ENCODE measurements at regions not wholly inside any gene's neighbourhood (a gene's known extent, or its start where the extent isn't known, plus 50 kb on each side); places are given as distances from the start of the nearest gene placed in this dataset.

DNA sequence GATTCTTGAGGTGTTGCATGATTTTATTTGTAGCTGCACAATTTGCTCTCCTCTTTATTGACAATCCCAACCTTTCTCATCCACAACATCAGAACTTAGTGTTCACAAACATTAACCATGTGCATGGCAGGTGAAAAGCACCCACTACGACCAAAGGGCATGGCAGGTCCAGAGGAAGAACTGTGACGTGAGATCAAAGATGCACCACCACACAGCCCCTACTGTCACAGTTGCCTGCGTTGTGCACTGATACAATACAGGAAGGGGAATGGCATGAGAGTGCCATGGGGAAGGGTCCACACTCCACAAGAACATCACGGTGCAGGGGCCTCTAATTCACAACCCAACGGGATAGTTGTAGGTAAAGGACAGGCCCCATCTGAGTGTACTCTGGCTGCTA is 217.1 kb upstream of the PFKP start:
- DNase-seq = no peak

- no peak for DNase-seq
Observed at GRCh38 chr10:2844925-2845324, 222.4 kb upstream of the PFKP start.

DNA sequence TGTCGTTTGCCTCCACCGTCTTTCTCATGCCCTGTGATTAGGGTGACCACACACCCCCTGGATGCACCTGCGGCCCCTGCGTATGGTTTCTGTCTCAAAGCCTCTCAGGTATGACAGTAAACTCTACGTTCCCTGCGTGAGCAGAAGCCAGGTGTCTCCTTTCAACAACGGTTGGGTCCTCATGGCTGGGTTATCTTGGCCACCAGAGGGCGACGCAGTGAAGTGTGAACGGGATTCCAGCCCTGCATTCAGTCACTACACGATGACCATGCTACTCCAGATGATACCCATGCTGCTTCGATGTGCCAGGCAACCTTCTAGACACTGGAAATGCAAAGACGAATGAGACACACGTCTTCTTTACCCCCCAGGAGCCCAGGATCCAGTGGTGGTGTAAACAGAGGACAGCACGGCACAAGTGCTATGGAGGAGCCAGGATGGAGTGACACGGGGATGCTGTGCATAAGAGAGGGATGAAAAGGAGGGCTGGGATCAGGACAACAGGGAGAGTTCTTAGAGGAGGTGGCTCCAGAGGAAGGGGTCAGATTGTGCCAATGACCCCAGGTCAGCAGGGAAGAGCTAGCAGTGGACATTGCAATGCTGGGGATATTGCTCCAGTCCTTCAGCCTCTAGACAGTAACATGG is 228.1 kb upstream of the PFKP start:
- no peak for DNase-seq

GRCh38 chr10:2837674-2838073 is 229.7 kb upstream of the PFKP start:
- DNase-seq = no peak

- DNase-seq = no peak
Observed at GRCh38 chr10:2836921-2837662, 230.3 kb upstream of the PFKP start.

DNA sequence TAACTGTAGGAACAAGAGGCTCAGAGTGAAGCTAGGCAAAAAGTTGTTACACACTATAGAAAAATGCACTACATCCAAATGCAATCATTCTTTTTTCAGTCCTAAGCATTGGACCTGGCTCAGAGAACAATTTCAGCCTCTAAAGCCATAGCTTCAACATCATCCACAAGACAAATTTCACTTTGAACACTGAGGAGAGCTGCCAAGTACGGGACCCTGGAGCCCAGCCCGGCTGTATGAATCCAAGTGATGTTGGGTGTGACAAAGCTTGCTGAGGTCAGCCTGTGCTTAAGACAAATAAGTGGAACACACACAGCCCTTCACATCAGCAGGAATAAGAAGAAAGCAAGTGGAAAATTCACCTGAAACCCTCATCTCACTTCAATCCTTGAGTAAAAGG is 233.1 kb upstream of the PFKP start:
- no peak for DNase-seq

DNA sequence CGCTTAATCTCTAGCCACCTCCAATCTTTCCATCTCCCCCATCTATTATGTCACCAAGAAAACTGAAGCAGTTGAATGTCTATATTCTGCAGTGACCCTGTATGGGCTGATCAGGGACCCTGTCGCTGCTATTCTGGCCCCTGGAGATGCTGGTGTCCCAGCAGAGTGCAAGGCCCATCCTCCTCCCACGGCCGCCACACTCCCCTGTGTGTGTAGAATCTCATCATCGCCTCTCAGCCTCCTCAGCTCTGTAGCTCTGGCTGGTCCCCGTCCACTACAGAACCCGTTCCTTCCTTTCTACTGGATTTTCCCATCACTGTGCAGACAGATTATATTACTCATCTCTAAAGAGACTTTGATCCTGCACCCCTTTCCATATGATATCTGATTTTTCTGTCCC is 235.8 kb upstream of the PFKP start:
- no peak for DNase-seq

DNA sequence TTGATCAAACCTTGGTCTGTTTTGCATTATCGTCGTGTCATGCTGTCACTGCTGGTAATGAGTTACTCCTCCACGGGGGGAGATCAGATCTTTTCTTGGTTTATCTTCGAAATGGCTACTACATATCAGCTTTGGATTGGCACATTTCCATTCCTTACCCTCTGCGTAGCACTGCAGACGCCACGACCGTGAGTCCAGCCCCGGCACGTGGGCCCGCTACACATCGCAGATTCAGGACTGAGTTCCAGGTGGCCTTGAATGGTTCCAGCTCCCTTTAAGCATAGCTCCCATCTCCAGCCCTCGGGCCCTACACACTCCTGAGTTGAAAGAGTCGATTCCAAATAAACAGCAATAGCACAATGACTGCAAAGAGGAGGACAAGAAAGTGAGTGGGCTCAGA is 238.6 kb upstream of the PFKP start:
- no peak for DNase-seq

DNA sequence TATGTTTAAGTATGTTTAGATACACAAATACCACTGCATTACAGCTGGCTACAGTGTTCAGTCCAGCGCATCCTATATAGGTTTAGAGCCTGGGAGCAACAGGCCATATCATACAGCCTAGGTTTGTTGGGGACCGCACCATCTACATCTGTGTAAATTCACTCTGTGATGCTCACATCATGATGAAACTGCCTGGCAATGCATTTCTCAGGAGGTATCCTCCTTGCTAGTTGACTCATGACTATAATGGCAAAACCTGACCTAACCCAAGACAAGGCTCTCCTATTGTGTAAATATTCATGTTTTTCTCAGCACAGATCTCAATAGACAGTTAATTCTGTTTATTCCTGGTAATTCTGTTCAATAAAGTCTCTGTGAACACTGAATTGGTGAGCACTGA is 240.7 kb upstream of the PFKP start:
- DNase-seq = no peak

DNA sequence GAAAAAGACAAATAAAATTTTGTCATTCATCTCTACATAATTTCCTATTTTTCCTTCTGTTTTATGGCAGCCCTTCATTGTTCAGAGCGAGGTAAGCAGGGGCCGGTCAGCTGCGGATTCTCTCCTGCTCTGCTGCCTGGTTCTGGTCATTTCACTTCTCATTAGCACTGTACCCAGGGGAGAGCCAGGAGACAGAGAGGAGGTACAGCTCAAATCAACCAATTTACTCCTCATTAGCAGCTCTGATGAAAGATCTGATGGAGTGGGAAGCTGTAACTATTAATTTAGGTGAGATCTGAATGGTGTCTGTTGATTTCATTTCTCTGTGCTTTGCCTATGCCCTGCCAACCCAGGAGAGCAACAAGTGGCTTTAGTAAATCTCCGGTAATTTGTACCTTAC is 241.5 kb upstream of the PFKP start:
- DNase-seq = no peak

- DNase-seq = no peak
Observed at GRCh38 chr10:2817940-2818636, 249.3 kb upstream of the PFKP start.

DNA sequence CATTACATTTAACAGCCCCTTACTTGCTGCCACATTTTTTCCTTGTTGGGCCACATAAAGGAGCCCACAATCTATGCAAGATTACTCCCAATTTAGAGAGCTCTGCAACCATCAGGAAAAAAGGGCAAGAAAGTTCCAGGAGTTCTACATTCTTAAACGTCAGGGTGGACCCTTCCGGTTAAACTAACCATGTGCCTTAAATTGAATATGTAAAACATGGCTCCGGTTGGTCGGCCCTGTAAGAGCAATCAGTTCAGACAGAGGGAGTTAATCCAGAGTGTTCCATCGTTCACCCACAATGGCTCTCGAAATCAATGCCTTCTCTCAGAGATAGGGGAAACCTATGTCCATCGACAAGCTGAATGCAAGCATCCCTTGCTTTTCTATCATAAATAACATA is 253.7 kb upstream of the PFKP start:
- no peak for DNase-seq

DNA sequence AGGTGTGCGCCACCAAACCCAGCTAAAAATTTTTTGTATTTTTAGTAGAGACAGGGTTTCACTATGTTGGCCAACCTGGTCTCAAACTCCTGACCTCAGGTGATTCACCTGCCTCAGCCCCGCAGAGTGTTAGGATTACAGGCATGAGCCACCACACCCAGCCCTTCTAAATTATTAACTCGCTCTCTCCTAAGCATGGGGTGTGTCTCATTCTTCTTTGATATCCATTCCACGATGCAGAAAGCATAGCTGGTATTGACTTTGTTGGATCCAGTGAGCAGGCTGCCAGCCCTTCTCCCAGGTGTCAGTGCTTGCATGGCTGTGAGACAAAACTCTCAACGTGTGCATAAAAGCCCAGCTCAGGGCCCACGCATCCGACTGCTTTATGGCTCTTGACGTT is 254.1 kb upstream of the PFKP start:
- DNase-seq = no peak

GRCh38 chr10:2812631-2813030 is 254.7 kb upstream of the PFKP start:
- no peak for DNase-seq

GRCh38 chr10:2800178-2800577 is 267.2 kb upstream of the PFKP start:
- DNase-seq = no peak

GRCh38 chr10:2798336-2799022 is 268.9 kb upstream of the PFKP start:
- no peak for DNase-seq

- DNase-seq = no peak
Observed at GRCh38 chr10:2791774-2792443, 275.4 kb upstream of the PFKP start.

GRCh38 chr10:2790396-2791188 is 276.8 kb upstream of the PFKP start:
- DNase-seq = no peak

GRCh38 chr10:2786251-2786650 is 281.1 kb upstream of the PFKP start:
- no peak for DNase-seq

DNA sequence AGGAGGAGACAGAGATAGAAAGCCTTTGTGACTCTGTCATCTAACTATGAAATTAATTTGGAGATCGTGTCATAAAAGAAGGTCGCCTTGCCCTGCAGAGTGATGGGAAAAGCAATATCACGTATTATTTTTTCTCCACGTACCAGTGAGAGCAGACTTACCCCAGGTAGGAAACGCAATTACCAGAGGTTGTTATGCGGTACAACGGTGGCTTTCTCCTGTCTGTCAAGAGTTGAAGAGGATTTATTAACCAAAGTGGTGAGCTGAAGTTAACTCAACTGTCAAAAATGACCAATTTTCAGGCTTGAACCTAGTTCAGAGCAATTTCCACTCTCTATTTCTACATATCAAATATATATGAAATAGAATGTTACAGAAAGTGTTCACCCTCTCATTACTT is 282.6 kb upstream of the PFKP start:
- DNase-seq = no peak

GRCh38 chr10:2782950-2783349 is 284.4 kb upstream of the PFKP start:
- no peak for DNase-seq

DNA sequence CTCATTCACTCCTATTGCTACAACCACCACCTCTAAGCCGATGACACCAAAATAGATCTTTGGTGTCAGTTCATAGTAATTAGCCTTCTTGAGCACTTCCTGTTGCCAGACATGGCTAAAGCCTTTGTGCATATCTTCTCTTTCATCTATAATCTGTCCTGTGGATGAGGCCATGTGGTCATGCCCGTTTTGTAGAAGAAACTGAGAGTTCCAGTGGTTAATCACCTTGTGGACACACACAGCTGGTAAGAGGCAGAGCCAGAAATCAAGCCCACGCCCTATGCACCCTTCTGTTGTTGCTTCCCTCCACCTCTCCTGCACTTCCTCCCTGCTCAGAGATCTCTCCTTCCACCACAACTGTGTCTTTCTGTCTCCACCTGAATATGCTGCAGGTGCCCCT is 285.1 kb upstream of the PFKP start:
- DNase-seq = no peak
